ENCODE measurements at regions not wholly inside any gene's neighbourhood (a gene's known extent, or its start where the extent isn't known, plus 50 kb on each side); places are given as distances from the start of the nearest gene placed in this dataset.

DNA sequence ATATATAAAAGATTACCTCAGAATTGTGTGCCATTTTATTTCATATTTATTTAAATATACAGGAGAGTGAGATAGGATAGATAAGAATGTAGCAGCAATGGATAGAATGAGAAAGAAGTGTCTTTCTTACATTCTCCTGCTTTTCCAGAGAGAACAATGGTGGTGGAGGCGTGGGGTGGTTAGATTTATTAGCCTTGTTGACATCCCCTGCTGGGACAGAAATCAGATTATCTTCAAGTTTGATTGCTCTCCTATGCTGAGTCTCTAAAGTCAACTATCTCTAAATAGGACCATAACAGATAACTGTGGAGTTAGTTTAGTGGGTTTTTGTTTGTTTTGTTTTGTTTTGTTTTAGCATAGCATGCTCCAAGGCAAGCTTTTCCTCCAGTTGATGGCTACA is 397.6 kb downstream of the LRFN5 start:
- ChIA-PET CTCF (interaction anchor here (0.6 kb wide), 1 partner anchor 368 kb away, joined by 3 read pairs; no protein-coding TSS in a partner anchor), POLR2A (ENCODE audit: unreplicated experiment) (no interaction called here)
- H3K36me3 ChIP-seq (ENCODE audit: low read depth, low read length), result no peaks in the 10 kb centered on the region
- H2AFZ ChIP-seq (ENCODE audit: low read length), result no peak overlapping the region
- H3K9ac ChIP-seq (ENCODE audit: low read length), result no peak overlapping the region
- intact Hi-C loops (cut with micrococcal nuclease), result no loop called here
- H3K79me2 ChIP-seq (ENCODE audit: low read length), result no peaks in the 10 kb centered on the region
- no peak overlapping the region for H3K27ac ChIP-seq (ENCODE audit: low read length)
- no TSS peak for BruUV-seq (replicated peaks)
- peaks cover 26% of the 10 kb centered on the region for H3K4me1 ChIP-seq (ENCODE audit: insufficient read depth, low read length)
- no peak for DNase-seq
- H3K9me3 ChIP-seq (ENCODE audit: low read length), result no peaks in the 10 kb centered on the region
- H3F3A ChIP-seq (ENCODE audit: low read length, unreplicated experiment), result no peaks in the 10 kb centered on the region
- no peaks in the 10 kb centered on the region for H4K20me1 ChIP-seq (ENCODE audit: low read length)
- no peak overlapping the region for H3K4me2 ChIP-seq (ENCODE audit: low read length)
- H3K4me3 ChIP-seq (ENCODE audit: low read length), result no peak overlapping the region
- H3K9me2 ChIP-seq (replicated peaks; ENCODE audit: low read length), result no peaks in the 10 kb centered on the region
- no peak for TF ChIP-seq EZH2phosphoT487 (IDR thresholded peaks at IDR 0.05; ENCODE audit: borderline replicate concordance, low read length)
- no peak for TF ChIP-seq EZH2 (IDR thresholded peaks at IDR 0.05; ENCODE audit: low read length, unreplicated experiment)
- TF ChIP-seq, protein P1, sequence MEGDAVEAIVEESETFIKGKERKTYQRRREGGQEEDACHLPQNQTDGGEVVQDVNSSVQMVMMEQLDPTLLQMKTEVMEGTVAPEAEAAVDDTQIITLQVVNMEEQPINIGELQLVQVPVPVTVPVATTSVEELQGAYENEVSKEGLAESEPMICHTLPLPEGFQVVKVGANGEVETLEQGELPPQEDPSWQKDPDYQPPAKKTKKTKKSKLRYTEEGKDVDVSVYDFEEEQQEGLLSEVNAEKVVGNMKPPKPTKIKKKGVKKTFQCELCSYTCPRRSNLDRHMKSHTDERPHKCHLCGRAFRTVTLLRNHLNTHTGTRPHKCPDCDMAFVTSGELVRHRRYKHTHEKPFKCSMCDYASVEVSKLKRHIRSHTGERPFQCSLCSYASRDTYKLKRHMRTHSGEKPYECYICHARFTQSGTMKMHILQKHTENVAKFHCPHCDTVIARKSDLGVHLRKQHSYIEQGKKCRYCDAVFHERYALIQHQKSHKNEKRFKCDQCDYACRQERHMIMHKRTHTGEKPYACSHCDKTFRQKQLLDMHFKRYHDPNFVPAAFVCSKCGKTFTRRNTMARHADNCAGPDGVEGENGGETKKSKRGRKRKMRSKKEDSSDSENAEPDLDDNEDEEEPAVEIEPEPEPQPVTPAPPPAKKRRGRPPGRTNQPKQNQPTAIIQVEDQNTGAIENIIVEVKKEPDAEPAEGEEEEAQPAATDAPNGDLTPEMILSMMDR (conservative IDR thresholded peaks at IDR 0.05; ENCODE audit: low read depth, low read length), result no peak
- ATAC-seq, result no peak
- H3K27me3 ChIP-seq (ENCODE audit: low read length), result no peaks in the 10 kb centered on the region

DNA sequence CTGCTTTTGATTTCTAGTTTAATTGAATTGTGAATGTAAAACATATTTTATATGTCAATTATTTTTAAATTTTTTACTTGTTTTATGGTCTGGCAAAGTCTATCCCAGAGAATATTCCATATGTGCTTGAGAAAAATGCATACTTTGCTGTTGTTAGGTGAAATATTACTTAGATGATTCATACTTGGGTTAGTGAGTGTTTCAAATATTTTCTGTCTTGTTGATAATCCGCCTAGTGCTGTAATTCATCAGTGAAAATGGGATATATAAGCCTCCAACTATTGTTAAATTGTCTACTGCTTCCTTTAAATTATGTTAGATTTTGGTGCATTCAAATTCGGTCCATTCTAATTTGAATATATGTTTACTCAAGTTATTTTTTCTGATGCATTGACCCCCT is 395.5 kb downstream of the LRFN5 start:
- no peaks in the 10 kb centered on the region for H3K9me3 ChIP-seq (ENCODE audit: low read length)
- ChIA-PET CTCF (no interaction called here), POLR2A (ENCODE audit: unreplicated experiment) (no interaction called here)
- H3K79me2 ChIP-seq (ENCODE audit: low read length), result no peaks in the 10 kb centered on the region
- H2AFZ ChIP-seq (ENCODE audit: low read length), result no peak overlapping the region
- TF ChIP-seq EZH2phosphoT487 (IDR thresholded peaks at IDR 0.05; ENCODE audit: borderline replicate concordance, low read length) (no peak), EZH2 (IDR thresholded peaks at IDR 0.05; ENCODE audit: low read length, unreplicated experiment) (no peak)
- TF ChIP-seq, protein P1 (conservative IDR thresholded peaks at IDR 0.05; ENCODE audit: low read depth, low read length), result no peak
- no peak overlapping the region; the same call in 1 of the 2 replicates for H3K4me2 ChIP-seq (ENCODE audit: low read length)
- H3K4me1 ChIP-seq (ENCODE audit: insufficient read depth, low read length), result peaks cover 26% of the 10 kb centered on the region
- BruUV-seq (replicated peaks), result no TSS peak
- H3K27ac ChIP-seq (ENCODE audit: low read length), result no peak overlapping the region
- H3K27me3 ChIP-seq (ENCODE audit: low read length), result no peaks in the 10 kb centered on the region
- H3F3A ChIP-seq (ENCODE audit: low read length, unreplicated experiment), result no peaks in the 10 kb centered on the region
- intact Hi-C loops (cut with micrococcal nuclease), result no loop called here
- no peaks in the 10 kb centered on the region for H3K36me3 ChIP-seq (ENCODE audit: low read depth, low read length)
- no peaks in the 10 kb centered on the region for H3K9me2 ChIP-seq (replicated peaks; ENCODE audit: low read length)
- no peak overlapping the region for H3K9ac ChIP-seq (ENCODE audit: low read length)
- H3K4me3 ChIP-seq (ENCODE audit: low read length), result no peak overlapping the region
- H4K20me1 ChIP-seq (ENCODE audit: low read length), result no peaks in the 10 kb centered on the region
- ATAC-seq, result peak; percentile 61
- DNase-seq, result peak; percentile 34

DNA sequence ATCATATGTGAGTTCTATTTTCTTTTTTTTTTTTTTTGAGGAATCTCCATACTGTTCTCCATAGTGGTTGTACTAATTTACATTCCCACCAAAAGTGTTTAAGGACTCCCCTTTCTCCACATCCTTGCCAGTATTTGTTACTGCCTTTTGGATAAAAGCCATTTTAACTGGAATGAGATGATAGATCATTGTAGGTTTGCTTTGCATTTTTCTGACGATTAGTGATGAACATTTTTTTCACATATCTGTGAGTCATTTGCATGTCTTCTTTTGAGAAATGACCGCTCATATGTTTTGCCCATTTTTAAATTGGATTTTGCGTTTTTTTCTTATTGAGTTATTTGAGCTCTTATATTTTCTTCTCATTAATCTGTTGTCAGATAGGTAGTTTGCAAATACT is 394.8 kb downstream of the LRFN5 start:
- Histone ChIP-seq H3K9me3 (ENCODE audit: low read length) (no peaks in the 10 kb centered on the region), H3K9me2 (replicated peaks; ENCODE audit: low read length) (no peaks in the 10 kb centered on the region), H3K4me3 (ENCODE audit: low read length) (no peak overlapping the region), H4K20me1 (ENCODE audit: low read length) (no peaks in the 10 kb centered on the region), H3K4me1 (ENCODE audit: insufficient read depth, low read length) (peaks cover 26% of the 10 kb centered on the region), H3K79me2 (ENCODE audit: low read length) (no peaks in the 10 kb centered on the region), H2AFZ (ENCODE audit: low read length) (no peak overlapping the region), H3K27ac (ENCODE audit: low read length) (no peak overlapping the region), H3F3A (ENCODE audit: low read length, unreplicated experiment) (no peaks in the 10 kb centered on the region), H3K36me3 (ENCODE audit: low read depth, low read length) (no peaks in the 10 kb centered on the region), H3K27me3 (ENCODE audit: low read length) (no peaks in the 10 kb centered on the region), H3K9ac (ENCODE audit: low read length) (no peak overlapping the region), H3K4me2 (ENCODE audit: low read length) (no peak overlapping the region; the same call in 1 of the 2 replicates)
- CTCF ChIA-PET, result no interaction called here
- ATAC-seq (no peak), DNase-seq (peak; percentile 8)
- intact Hi-C loops (cut with micrococcal nuclease), result no loop called here
- POLR2A ChIA-PET (ENCODE audit: unreplicated experiment), result no interaction called here
- TF ChIP-seq EZH2 (IDR thresholded peaks at IDR 0.05; ENCODE audit: low read length, unreplicated experiment) (no peak), EZH2phosphoT487 (IDR thresholded peaks at IDR 0.05; ENCODE audit: borderline replicate concordance, low read length) (no peak)
- TF ChIP-seq, protein P1 (conservative IDR thresholded peaks at IDR 0.05; ENCODE audit: low read depth, low read length), result no peak
- BruUV-seq (replicated peaks), result no TSS peak

Data from PC-3 (cell line).